Kidney capillary endothelial cell (primary cell): ENCODE measurements at regions not wholly inside any gene's neighbourhood (a gene's known extent, or its start where the extent isn't known, plus 50 kb on each side); places are given as distances from the start of the nearest gene placed in this dataset.

Experiments
- DNase-seq: peaks from one replicate; pipeline ENCODE4 v3.0.0-alpha.2; 2018; ENCODE audit warnings: low spot score

DNA sequence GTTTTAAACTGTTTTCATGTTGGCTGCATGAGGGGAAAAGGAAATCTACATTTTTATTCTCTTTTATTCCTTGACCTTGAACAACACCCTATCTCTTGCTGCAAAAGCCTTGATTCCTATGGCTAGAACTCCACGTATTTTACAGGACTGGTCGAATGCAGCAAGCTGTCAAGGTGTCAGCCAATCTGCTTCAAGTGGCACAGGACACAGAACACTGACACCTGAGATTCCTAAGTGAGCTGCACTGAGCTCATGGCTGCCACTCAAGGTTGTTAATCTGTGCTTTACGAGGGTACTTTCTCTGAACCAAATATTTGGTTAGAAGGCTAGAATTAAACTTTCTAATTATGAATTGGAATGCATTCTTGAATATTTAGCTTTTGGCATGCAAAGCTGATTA is 349.7 kb upstream of the COBL start:
- DNase-seq, result no peak

DNA sequence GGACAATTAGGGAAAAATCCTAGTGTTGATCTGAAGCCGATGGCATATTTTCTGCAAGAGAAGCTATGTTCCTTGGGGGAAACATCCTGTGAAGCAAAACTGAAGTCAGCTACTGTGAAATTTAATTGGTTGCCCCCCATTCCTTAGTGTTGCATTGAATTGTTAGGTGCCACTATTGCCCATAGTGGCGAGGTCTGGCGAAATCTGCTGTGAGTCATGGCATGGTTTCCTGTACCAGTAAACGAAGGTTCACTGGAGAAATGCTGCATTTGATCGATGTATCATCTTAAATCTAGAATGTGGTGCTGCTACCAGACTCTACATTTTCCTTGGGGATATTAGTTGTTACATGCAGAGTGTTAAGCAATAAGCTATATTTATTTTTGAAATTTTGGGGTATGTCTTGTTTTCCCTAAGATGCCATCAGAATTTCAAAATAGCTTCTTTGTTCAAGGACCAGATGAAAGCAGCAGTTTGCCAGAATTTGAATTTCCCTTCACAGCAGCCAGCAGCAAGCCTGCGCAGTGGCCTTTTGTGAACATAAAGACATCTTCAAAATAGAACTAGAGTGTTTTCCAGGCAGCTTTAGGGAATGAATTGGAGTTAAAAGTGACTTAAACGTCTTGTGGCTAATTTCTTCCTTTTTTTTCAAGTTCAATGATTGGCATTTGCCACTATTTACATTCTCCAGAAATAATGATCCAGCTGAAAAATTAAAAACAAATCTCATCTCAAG is 348.6 kb upstream of the COBL start:
- no peak for DNase-seq

DNA sequence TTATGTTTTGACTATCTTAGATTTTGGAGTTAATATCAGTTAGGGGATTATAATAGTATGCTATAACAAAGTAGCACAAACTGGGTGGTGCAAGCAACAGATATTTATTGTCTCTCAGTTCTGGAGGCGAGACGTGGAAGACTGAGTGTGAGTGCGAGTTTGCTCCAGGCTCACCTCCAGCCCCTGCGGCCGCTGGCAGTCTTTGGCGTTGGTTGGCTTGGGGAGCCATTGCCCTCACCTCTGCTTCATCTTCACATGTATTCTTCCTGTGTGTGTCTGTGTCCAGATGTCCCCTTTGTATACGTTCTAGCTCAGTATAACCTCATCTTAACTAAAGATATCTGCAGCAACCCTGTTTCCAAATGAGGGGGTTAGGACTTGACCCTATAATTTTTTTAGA is 343.9 kb upstream of the COBL start:
- DNase-seq, result no peak

DNA sequence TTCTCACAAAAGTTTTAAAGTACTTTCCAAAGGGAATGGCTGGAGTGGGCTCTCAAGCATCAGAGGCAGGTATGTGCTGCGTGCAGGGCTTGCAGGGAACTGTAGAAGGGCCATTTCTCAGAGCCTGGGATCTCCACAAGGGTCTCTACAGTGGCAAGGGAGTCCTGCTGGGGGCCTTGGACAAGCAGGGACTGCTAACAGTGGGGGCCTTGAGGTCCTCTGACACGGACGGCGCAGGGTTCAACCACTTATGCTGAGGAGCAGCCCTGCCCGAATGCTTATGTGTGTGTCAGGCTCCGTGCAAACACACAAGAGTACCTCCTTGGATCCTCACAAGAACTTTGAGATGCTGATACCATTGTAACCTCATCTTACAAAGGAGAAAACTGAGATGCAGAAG is 342.1 kb upstream of the COBL start:
- no peak for DNase-seq

DNA sequence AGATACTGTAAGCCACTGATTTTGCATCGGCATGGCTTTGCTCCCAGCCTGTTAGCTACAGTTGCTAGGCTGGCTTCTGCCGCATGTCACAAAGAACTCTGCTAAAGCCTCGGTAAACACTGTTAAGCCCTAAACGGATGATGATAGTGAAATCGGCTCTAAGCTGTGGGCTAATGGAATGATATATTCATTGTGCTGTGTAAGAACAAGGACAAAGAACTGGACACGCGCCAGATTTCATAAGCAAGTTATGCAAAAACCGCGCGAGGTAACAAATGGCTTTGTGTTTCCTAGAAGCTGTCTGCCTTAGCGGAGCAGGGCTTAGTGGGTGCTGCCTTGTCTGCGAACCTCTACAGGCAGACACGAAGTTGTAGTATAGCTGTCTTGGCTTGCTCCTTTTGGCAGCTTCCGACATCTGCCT is 331.3 kb upstream of the COBL start:
- DNase-seq, result peak; percentile 8

DNA sequence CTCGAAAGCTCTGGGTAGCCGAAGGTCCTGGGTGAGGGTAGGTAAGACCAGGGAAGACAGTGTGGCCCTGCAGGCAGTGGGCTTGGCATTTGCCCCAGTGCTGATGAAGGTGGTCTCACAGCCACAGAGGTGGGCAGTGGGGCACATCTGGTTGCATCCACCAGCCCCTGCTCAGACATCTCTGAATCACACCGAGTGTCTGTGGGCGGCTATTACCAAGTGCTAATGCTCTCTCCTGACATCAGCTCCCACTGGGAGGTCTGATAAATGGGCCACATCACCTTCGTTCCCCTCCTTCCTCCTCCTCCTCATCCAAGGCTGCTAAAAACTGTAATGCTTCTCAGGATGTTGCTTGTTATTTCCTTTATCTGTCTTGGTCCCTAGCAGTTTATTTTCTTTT is 330.9 kb upstream of the COBL start:
- DNase-seq, result no peak

DNA sequence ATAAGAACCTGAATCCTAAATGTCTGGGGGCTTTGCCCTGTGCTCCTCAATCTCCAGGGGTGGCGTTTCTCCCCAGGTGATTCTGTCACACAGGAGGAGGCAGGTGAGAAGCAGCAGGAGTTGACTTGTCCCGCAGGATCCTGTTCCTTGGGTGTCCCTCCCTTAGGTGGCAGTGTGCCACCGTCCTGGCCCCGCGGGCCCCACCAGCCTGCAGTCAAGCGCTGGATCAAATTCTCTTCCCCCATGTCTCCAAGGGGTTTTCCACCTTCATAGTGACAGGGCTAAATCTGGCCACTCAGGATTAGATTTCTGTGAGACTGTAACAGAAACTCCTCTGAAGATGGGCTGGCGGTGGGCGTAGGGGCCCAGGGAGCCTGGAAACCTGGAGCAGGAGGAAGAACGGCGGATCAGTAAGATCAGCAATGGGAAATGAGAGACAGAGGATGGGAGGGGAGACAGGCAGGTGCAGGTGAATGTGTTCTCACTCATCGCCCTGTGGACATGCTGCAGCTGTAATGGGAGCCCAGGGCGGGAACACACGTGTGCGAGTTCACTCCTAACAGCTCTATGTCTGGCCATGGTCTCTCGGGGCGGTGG is 329.2 kb upstream of the COBL start:
- DNase-seq, result no peak

DNA sequence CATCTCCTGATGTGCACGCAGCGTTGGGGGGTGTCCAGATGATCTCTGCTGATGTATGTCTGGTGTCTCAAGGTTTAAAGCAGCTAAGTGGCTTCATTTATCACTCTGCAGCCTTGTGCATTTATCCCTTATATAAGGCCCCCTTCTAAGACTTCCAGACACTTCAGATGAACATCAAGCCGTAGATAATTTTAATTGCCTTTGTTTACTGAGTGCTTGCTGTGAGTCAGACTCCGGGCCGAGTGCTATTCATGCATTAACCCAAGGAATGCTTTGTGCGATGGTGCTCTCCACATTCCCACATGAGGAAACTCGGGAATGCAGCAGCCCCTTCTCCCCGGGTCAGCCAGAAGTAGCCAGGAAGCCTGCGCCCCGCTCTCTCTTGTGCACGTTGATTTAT is 328.6 kb upstream of the COBL start:
- no peak for DNase-seq

DNA sequence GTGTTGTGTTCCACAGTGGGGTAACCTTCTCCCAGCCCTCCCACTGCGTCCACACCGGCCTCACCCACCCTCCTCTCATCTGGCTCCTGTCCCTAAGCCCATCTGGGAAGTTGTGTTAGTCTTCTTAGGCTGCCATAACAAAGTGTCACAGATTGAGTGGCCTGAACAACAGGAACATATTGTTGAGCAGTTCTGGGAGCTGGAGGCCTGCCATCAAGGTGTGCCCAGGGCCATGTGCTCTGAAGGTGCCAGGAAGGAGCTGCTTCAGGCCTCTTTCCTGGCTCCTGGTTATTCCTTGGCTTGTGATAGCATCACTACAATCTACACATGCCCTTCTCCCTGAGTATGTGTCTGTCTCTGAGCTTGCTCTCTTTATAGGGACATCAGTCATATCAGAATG is 327.6 kb upstream of the COBL start:
- no peak for DNase-seq

DNA sequence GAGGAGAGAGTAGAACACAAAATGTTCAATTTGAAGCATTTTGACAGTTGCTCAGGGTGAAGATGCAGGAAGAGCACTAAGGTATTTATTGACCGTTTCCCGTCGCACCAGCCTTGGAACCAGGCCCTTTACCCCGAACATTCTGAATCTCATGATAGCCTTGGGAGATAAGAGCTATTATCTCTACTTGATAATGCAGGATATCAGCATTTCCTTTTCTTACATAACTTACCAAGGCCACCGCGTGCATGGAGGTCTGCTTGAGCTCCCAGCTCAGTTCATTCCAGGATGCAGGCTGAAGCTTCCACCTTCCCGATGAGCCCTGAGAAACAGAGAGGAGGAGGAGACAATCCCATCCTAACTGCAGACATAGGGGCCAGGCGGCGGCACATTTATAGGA is 324.2 kb upstream of the COBL start:
- DNase-seq, result no peak

DNA sequence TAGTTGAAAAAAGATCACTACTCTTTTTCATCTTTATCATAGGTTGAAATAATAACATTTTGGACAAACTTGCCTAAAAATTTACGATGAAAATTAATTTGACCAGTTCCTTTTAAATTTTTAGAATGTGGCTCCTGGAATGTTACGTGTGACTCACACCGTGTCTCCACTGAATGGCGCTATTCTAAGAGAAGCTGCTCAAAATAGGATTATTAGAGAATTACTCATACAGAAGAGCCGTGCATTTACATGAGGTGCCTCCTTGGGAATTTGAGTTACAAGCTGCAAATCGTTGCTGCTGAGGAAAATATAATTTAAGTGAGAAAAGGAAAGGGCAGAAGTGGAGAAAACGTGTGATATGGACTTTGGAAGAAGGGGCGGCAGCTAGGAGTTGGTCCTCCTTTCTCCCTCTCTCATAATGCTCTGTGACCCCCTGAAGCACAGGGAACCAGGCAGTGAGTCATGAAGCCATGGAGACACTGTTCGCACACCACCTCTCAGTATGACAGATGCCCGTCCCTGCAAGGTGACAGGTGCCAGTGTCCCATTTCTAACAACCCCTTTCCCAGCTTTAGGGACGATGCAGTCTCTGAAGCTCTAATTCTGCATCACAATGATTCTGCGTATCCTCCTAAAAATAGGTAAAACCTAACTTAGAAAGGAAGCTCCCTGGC is 323.2 kb upstream of the COBL start:
- DNase-seq, result no peak

DNA sequence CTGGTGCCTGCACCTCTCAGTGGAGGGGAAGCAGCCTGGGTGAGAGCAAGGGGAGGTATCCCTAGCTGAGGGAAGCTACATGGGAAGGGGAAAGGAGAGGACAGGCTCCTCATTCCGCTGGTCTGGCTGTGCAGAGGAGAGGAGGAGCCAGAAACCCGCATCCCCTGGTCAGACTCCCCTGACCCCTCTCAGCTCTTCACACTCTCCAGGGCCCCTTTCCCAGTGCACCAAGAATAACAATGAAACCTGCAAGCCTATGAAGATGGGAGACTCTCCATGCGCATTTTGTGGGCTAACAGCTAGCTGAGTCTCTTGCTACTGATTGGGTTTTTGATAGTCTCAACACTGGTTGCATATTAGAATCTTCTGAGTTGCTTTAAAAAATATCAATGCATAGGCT is 319.9 kb upstream of the COBL start:
- DNase-seq, result no peak

DNA sequence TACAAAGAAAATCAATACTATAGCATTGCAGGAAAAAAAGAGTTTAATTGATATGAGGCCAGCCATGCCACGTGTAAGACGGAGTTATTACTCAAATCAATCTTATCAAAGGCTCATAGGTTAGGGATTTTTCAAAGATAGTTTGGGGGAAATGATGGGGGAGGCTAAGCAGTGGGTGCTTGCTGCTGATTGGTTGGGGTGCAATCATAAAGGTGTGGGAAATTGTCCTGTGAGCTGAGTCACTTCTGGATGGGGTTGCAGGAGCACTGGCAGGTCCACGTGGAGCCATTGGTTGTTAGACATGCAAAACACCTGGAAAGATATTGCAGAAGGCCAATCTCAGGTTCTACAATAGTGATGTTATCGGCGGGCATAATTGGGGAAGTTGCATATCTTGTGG is 319.2 kb upstream of the COBL start:
- no peak for DNase-seq

DNA sequence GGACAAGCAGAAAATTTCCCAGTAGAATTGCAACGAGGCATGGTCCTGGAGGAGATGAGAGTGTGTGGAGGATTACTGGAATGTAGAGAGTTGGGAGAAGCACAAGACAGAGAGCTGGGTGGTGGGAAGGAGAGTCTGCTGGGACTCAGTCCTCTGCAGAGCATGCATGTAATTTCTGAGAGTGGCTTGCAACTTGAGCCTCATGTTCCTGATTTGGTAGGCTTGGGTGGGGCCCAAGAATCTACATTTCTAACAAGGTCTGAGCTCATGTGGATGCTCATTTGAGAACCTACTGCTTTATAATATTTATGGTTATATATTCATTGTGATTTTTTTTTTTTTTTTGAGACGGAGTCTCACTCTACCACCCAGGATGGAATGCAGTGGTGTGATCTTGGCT is 317.9 kb upstream of the COBL start:
- DNase-seq, result no peak

DNA sequence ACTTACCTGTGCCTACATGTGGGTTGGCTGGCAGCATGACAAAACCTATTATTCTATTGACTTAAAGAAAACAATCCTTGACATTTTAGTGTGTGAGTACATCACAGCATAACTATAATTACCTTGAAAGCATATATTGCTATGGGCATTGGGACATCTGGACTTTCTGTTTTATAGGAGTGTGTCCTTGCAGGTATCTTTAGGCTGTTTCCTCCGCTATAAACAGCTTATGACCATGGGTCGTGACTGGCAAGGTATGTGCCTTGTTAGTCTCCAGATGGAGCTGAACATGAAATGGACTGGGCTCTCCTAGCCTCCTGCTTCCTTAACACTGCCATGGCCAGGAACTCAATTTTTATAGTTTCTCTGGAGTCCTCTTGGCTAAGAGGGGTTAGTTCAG is 317.4 kb upstream of the COBL start:
- DNase-seq, result no peak

DNA sequence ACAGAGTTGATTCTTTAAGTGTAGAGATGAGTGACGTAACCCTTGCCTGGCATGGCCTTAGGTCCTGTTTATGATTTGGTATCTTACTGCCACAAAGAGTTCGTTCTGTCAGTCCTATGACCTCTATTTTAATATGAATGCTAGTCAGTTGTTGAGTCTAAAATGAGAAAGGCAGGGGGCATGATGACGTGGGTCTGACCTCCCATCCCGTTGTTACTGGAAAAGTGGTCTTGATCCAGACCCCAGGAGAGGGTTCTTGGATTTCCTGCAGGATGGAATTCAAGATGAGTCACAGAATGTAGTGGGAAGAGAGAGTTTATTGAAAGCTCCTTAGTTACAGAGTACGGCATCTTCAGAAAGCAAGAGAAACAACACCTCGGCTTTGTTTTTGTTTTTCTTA is 317.0 kb upstream of the COBL start:
- DNase-seq, result no peak

DNA sequence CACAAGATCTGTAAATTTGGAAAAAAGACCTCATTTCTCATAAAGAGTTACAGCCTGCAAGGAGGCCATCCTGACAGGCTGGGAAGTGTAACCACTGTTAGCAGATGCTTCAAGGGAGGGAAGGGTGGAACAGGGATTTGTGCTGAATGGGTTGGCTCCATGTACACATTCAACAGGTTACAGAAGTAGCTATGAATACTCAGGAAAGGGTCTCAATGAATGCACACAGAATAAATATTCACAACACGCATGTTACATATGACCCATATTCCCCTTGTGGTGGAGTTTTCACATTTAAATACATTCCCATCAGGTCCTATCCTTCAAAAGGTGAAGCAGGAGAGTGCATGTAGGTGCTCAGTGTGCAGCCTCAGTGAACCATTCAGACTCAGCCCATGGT is 316.4 kb upstream of the COBL start:
- DNase-seq, result no peak

DNA sequence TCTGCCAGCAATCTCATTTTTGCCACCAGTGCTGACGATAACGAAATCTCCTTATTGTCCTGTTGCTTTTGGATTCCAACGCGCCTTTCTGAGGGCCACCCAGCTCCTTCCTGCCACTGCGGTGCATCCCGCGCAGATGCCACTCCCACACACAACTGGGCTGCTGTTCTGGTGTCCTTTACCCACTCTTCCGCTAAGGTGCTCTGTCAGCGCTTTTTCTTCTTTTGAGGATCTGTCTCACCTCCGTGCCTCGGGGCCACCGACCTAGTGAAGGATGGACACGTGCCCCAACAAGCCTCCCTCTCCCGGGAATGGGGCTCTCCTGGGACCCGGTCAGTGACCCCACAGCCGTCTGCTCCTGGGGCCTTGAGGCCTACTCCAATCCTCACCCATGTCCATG is 314.3 kb upstream of the COBL start:
- no peak for DNase-seq

DNA sequence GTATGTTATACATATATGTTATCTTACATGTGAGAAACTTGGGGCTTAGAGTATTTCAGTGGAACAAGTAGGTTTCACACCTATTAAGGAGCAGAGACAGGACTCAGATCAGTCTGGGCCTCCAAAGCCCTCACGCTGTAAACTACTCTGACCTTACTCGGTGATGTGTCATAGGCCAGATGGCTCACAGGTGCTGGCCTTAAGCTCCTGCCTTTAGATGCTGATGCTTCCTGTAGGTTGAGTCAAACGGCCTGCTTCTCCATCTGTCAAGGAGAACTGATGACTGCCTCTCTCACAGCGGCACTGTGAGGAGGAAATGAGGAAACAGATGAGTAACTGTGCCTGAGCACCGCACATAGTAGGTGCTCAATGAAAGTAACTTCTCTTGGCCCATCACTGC is 312.6 kb upstream of the COBL start:
- no peak for DNase-seq

DNA sequence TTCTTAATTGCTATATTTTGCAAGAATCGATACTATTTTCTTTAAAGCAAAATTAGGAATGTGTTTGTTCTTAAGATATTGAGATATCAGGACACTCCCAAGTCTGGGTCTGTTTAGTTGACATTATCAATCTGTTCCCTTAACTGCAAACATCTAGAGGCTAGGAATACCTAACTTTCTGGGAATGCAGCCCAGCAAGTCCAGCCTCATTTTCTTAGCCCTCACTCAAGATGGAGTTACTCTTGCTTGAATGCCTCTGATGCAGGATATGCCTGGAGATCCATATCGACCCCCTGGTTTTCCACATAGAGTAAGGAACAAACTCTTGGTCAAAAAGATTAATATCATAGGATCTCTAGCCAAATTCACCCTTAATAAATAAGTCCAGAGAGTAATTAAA is 305.3 kb upstream of the COBL start:
- DNase-seq, result no peak

DNA sequence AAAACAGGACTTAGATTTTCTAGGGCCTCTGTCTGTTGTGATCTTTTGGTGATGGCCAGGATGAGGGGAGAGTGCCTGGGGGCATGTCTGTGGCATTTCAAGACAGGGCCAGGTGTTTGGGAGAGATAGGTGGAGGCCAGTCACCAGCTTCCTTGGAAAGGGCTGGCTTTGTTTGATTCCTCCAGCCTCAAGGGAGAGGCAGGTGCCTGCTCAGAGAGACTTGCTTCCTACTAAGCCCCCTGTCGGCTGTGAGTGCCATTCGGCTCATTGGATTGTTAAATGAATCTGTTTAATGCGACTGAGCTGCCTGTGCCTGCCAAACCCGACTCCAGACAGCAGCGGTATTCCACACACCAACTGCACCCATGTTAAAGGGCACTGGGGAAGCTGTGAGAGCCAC is 304.1 kb upstream of the COBL start:
- DNase-seq, result no peak

DNA sequence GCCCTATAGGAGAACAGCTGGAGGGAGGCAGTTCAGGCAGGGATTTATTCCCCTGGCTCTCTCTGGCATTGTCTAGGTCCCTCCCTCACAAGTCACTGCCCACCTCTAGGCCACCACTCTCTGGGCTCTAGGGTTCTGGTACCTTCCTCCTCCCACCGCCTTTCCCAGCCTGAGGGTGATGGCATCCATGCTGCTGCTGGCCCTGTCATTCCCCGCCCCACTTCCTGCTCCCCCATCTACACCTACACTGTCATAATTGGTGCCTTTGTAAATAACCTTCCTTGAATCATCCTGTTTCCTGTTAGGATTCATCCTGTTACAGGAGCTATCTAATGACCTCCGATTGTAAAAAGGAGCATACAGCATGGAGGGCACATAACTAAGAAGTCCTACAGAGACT is 303.3 kb upstream of the COBL start:
- no peak for DNase-seq

DNA sequence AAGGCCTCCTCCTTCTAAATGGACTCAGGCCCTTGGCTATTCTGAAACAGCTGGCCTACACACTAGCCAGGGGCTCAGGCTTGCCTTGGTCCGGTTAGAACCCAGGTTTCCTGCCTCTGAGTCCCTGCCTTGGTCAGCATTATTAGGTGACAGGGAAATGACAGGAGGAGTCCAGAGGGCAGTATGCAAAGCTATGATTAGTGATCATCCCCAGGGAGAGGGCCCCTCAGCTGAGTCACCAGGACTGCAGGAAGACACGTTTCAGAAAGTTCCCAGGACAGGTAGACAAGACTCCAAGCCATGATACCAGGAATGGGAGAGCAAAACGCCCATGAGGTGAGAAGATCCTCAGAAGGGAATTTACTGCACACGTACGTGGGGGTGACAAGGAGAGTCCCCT is 301.1 kb upstream of the COBL start:
- no peak for DNase-seq

DNA sequence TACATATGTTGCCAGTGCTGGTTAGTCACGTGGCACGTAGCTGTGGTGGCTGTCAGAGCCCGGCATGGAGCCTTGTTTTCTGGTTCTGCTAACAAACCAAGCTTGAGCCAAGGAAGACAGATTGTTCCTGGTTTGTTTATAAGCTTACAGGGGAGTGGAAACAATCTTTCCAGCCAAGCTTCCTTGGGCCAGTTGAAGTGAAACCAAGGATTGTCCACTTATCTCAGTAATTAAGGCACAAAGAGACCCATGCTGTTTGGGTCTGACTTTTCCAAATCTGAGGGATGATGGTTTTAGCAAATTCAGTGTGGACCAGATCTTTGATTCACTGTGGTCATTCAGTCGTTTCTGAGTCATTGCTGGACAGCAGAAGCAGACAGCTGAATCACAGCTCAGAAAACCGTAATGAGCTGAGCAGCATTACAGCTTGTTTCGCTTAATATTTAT is 297.3 kb upstream of the COBL start:
- DNase-seq, result no peak
